HG02981 (cell line): ENCODE measurements at regions not wholly inside any gene's neighbourhood (a gene's known extent, or its start where the extent isn't known, plus 50 kb on each side); places are given as distances from the start of the nearest gene placed in this dataset.

ENCODE experiments used
- ATAC-seq: cut with Tn5 transposase; IDR thresholded peaks from one replicate; pipeline ENCODE4 v1.9.1; 2021; ENCODE audit warnings: mild to moderate bottlenecking, moderate library complexity; ENCODE audit not compliant: unreplicated experiment

DNA sequence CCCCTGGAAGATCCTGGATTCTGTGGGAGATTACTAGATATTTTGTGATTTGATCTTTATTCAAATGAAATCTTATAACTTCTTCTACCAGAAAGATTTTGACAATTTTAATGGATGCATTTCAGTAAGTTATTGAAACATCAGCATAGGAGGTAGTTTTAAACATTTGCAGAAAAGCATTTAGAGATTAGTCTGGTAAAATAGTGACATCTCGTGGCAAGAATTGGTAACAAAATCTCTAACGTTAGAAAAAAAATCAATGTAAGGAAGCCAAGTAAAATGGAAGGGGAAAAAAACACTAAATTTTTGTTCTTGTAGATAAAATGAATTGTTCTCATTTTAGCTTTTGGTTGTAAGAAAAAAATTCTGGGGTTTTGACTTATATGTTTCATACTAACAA, 73.3 kb downstream of the TASL start:
- no peak for ATAC-seq

- no peak for ATAC-seq
Measured at GRCh38 chrX:30495468-30495867, 82.1 kb downstream of the TASL start.

DNA sequence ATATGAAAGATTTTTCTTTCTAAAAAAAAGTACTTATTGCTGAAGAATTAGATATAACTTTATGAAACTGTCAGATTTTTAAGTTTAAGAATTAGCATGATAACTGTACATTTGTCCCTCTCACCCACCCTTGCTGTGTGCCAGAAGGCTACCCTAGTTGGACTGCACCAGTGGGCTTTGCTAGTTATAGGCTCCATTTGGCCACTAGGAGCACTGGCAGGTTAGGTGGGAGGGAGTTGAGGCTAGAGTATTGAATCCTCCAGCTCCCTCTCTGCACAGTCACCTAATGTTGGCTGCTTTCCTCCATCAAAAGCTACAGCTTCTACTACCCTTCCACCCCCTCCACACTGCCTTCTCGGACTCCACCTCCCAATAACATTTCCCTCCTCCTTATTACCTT, 84.2 kb downstream of the TASL start:
- no peak for ATAC-seq

DNA sequence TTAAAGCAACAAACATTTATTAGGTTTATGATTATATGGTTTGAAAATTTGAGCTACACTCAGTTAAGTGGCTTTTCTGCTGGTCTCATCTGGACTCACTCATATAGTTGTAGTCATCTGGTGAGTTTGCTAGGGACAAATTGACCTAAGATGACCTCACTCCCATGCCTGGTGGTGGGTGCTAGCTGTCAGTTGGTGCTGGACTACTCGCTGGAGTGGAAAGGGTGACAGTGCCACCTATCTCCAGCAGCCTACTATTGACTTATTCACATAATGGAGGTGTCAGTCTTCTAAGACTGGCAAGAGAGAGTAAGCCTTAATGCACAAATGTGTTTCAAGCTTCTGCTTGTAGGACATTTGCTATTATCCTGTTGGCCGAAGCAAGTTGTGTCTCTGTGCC, 88.2 kb downstream of the TASL start:
- no peak for ATAC-seq

GRCh38 chrX:30488092-30488491, 89.5 kb downstream of the TASL start:
- peak; percentile 75 for ATAC-seq

DNA sequence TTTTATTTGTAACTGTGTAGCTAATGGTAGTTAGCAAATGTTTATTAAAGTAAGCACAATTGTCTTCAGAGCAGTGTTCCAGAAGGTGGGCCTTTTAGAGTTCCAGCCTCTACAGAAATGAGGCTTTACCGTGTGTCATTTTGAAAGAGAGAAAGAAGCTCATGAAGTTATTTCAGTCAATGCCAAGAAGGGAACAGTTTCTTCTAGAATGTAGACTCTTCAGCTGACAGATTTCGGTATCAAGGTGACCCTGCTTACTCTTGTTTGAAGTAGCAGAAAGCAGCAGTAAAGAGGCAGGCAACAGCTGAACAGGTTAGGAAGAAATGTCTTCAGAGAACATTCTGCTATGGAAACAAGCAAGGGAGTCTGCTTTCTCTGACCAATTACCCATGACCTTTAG, 93.6 kb downstream of the TASL start:
- ATAC-seq, result peak; percentile 42

DNA sequence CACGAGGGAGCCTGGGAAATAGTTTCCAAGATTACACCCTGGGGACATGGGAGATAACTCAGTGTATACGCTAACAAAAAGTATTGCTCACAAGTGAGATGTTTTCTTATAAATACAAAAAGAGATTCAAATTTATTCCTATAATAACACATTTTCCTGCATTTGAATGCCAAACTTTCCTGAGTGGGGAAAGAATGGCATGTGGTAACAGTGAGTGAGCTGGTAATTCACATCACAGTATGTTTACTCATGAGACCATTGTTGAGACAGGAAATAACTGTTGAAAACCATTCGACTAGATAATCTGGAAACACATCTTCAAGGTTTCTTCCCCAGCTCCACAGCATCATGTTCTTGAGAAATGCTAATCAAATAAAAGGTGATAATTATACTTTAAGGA, 109.1 kb downstream of the TASL start:
- no peak for ATAC-seq
